Left renal cortex interstitium (tissue), 4 donors: ENCODE measurements at regions not wholly inside any gene's neighbourhood (a gene's known extent, or its start where the extent isn't known, plus 50 kb on each side); places are given as distances from the start of the nearest gene placed in this dataset.
"Not testable (repeated sequence)": the region's sequence is repeated elsewhere in the genome, so short reads cannot be mapped to it uniquely, and the experiment has no call there.

Experiments used
- DNase-seq, 4 donors: peaks; one replicate each; pipeline ENCODE4 v3.0.0-alpha.2; 2013; ENCODE audit warnings: low read depth in 4 of 4, low spot score in 2 of 4, missing footprints in 1 of 4

DNA sequence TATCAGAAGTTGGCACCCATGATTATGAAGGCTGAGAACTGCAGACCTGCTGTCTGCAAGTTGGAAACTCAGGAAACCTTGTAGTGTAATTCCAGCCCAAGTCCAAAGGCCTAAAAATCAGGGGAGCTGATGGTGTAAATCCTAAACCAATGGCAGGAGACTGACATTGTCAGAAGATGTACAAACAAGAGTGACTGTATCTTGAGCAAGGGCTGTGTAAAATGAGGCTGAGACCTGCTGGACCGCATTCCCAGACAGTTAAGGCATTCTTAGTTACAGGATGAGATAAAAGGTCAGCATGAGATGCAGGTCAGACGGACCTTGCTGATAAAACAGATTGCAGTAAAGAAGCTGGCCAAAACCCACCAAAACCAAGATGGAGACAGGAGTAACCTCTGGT is 147.7 kb downstream of the COG6 start:
- no peak for DNase-seq

DNA sequence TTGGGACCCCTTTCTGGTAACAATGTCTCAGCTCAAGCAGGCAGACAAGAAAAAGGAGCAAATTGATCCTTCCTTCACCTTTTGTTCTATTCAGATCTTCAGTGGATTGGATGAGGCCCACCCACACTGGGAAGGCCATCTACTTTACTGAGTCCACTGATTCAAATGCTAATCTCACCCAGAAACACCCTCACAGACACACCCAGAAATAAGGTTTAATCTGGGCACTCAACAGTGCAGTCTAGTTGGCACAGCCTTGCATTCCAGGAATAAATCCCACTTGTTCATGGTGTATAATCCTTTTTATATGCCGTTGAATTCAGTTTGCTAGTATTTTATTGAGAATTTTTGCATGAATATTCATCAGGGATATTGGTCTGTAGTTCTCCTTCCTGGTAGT is 148.4 kb downstream of the COG6 start:
- no peak for DNase-seq

DNA sequence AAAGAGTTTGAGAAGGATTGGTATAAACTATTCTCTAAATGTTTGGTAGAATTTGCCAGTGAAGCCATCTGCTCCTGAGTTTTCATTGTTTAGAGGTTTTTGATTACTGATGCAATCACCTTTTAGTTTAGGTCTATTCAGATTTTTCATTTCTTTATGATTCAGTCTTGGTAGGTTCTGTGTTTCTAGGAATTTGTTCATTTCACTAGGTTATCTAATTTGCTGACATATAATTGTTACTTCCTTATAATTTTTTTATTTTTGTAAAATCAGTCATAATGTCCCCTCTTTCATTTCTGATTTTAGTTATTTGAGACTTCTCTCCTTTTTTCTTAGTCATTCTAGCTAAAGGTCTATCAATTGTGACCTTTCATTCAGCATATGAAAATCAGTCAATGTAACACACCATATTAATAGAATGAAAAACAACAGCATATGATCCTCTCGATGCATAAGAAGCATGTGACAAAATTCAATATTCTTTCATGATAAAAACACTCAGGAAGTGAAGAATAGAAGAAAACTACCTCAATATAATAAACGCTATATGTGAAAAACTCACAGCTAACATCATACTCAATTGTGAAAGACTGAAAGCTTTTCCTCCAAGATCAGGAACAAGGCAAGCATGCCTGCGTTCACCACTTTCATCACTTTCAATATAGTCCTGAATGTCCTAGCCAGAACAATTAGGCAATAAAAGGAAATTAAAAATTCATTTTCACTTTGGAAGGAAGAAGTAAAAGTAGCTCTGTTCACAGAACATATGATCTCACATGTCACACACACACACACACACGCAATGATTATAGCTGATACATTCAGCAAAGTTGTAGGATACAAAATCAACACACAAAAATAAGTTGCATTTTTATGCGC is 149.1 kb downstream of the COG6 start:
- DNase-seq: no peak

DNA sequence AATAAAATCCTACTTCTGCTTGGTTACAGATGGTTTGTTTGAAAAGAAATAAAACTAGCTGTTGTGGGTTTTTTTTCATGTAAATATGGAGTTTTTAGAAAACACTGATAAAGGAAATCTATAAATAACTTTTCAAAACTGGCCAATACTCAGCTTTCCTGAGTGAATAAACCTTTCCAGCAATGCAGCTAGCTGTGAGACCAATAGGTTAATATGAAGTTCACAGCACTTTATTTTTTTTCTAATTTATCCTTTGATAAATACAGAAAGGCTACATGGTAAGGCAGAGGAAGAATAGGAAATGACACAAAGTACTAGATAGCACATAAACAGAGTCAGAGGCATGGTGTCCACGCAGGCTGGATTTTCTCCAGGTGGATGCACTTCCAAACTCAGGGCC is 154.0 kb downstream of the COG6 start:
- no peak for DNase-seq

DNA sequence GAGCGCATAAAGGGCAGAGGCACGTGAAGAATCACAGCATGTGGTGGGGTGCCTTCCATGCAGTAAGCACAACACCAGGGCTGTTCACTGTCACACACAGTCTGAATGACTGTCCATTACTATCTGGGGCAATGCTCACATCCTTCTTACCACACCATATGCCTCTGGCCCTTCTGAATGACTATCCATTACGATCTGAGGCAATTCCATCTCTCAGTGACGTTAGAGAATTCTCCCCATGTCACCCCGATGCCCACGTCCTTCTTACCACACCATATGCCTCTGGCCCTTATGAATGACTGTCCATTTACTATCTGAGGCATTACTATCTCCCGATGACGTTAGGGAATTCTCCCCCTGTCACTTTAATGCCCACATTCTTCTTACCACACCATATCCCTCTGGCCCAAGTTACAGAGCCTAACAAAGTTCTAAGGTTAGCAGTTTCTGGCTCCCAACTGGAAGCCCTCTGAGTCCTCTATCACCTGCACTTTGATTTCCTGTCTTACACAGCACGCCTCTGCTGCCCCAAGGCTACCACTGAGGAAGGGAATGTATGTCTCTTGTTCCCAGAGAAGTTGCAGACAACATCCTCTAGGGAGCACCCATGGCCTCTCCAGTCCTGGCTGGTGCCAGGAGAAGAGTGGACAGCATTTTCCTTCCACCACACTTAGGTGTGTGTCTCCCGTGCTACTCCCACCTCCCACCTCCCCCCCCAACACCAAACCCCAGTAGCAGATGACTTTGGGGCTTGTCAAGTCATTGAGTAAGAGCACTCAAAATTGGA is 154.8 kb downstream of the COG6 start:
- no peak for DNase-seq

DNA sequence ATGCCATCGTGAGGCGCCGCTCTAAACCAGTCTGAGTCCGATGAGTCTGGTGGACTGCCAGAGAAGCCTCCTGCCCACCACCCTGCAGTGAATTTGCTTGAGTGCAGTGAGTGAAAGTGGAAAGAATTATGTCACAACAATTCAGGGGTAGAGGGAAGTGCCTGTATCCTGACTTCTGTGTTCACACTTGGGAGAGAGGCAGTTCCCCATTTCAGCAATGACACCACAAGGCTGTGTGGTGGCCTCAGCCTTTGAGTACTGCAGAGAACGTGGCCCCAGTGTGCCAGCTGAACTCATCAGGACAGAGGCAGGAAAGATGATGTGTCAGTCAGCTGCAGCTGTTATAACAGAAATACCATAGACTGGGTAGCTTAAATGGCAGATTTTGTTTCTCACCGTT is 155.6 kb downstream of the COG6 start:
- no peak for DNase-seq

DNA sequence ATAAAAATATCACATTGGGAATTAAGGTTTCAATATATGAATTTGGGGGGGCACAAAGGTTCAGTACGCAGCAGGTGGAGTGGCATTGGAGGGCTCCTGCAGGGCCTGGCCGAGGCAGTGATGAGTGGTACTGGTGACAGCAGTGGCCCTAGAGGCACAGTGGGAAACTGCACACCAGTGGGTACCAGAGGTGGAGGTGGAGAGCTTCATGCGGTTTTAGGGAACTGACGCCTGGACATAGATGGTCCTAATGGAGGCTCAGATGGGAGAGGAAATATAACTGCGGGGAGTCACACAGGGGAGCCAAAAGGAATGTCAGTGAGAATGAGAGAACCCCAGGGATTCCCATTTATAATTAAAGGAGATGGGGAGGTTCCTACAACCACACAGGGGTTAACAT is 156.2 kb downstream of the COG6 start:
- DNase-seq: no peak

DNA sequence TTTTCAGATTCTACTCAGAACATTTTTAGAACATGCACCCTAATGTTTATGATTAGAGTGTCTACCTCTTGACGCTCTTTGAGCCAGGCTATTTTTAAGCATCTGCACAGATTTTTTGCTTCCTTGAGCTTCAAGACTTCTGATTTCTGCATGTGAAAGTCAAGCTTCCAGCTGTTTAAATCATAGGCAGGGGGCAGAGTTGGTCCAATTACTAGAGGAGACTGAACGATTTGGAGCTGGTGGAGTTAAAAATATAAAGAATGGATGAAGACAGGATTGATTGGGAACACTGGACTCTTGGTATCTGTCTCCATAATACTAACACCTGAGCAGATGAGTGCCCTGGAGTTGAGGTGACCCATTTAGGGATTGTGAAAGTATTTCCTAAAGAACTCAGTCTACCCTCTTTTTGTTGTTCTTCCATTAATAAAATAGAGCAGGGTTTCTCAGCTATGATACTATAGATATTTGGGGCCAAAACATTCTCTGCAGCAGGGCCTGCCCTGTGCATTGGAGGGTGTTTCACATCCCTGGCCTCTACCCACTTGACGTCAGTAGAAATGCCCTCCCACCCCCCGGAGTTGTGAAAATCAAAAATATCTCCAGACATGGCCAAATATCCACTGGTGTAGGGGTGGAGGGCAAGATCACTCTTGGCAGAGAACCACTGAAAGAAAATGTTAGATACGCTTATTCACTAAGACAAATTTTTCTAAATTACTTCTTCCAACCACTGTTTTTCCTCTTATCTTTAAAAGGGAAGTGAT is 160.1 kb downstream of the COG6 start:
- no peak for DNase-seq

DNA sequence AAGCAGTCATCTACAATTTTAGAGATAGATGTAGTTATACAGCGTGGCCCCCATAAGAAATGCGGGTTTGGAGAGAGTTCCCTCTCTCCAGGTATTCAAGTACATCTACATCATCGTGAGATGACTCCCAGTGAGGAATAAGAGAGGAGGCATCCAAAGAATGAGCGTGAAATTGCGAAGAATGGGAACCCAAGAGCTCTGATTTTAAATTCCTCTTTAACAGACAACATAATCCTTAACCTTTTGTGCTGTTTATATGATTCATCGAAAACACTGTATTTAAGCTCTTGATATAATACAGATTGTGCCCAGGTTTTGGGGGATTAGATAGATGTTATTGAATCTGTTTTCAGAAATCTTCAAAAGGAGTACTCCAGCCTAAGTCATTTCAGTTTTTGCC is 161.5 kb downstream of the COG6 start:
- DNase-seq: no peak

DNA sequence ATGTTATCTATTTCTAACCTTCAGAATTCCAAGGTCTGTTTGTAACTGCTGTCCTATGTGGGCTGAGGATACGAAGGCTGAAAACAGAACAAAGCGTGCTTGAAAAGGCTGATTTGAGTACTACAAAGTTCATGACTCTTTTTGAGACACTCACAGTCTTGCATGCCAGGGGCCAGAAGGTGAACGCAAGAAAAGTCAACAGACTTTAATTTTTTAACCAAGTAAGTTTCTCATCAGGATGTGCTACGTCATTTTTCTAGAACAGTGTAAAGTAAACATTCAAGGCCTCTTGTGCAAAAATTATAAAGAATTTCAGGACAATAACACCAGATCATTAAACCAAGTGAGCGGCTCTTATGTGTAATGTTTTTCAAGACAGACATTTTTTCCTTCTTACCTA is 163.5 kb downstream of the COG6 start:
- DNase-seq: no peak

DNA sequence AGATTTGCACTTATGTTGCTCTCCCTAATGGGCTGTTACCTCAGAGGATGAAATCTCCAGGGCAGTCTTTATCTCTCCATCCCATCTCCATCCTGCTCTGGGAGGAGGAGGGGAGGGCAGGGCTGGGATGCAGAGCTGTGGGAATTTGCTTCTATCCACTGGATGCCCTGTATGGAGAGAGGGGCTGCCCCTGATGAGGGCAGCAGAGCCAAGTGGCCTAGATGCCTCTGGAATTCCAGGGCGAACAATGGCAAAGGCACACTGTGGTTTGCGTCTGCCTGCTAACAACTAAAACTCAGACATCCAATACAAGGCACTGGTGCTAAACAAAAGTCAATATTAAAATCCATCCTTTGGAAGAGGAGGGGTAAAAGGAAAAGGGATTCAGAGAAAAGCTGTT is 165.1 kb downstream of the COG6 start:
- DNase-seq: no peak

DNA sequence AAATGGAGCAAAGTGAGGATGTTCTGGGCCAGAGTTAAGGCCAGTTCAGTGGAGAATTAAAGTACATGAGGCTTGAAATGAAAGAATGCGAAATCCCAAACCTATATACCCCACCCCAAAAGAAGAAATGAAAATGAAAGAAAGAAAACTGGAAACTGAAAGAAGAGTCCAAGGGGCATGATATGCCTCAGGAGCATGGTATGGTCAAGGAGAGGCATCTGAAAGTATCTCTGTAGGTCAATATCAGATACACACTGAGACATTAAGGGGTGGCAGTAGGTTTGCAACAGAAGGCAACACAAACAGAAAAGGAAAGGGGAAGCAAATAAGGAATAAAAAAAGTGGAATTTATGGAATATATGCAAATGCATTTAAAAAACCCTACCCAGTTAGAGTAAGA is 166.5 kb downstream of the COG6 start:
- DNase-seq: no peak

DNA sequence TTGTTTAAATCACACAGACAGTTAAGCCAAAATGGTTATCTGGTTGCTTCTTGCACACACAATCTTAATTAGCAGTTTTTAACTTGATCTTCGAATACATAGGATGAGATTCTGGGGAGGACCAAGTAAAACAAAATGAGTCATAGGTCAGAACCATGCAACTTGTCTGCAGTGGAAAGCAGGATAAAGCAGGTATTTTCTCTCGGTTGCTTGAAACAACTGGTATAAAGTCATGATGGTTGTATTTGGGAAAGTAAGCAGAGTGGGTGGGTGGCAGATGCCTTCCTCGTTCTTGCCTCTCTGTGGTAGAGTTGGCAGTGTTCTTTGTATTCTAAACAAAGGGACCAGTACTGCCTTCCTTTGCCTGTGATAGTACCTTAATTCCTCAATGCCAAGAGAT is 167.0 kb downstream of the COG6 start:
- no peak for DNase-seq

DNA sequence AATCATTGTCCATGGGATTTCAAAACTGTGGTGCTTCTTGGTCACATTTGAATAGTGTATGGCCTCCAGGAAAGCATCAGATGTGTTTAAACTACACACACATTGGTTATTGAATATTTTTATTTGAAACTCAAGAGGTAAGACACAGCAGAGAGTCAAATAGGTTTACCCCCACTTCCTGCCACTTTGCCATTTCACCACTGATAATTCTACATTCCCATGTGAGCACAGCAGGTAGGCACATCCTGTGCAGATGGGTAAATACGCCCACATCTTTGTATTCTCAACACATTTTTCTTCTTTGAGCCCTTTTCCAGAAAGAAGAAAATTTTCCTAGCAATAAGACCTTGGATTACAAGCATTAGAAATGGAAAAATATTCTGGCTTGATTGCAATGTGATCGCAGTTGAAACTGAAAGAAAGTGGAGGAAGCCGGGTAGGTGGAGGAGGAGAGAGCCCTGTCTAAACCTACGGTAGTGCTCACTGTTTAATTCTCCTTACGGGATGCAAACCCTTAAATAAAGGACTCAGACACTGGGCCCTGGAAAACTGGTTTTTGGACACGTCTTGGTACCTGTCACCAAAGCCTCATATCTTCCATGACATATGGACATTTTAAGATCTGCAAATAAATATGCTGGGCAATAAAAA is 167.7 kb downstream of the COG6 start:
- DNase-seq: no peak

DNA sequence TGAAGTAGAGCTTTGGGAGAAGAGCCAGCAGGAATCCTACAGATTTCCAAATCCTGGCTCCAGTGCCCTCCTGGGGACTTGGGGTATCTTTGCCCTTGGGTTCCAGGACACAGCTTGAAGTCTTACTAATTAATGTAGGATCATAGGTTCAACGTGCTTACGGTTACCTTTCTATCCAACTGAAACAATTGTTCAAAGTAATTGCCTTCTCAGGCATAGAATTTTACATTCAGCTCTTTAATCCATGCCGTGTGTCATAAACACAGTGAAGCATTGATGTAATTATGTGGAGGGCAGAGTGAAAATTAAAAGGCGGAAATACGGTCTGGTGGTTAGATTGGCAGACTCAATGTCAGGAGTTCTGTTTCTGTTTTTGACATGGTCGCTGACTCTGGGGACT is 170.4 kb downstream of the COG6 start:
- no peak for DNase-seq

DNA sequence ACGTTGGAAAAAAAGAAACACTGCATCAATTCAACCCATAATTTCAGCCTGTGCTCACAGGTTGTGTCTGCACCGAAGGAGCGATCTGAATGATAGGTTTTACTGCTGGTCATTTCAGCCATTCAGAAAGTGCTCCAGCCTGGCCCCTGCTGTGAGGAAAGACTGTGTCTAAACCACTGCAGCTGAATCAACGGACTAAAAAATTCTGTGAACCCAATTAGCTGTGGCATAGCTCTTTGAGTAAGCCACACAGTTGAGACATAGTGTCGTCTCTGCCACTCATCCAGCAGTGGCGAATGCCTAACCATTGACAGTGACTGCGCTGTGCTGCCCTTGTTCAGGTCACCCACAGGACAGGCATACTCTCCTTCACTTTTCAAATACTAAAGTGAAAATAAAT is 179.8 kb downstream of the COG6 start:
- no peak for DNase-seq

DNA sequence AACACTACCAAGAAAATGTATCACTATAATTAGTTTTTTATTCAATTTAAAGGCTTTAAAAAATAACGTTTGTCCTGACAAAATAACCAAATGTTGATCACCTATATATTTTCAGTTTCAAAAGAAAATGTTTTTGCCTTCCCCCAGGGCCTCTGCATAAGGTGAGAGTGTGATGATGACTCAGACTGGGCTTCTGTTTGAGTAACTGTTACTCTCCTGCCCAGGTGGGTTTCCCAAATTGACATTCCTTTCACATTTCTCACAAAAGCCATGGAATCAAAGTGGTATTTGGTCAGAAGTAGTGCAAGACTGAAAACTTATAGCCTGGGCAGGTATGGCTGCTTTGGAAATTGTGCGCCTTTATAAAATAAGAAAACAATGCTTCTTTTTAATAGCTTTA is 180.6 kb downstream of the COG6 start:
- DNase-seq: no peak

DNA sequence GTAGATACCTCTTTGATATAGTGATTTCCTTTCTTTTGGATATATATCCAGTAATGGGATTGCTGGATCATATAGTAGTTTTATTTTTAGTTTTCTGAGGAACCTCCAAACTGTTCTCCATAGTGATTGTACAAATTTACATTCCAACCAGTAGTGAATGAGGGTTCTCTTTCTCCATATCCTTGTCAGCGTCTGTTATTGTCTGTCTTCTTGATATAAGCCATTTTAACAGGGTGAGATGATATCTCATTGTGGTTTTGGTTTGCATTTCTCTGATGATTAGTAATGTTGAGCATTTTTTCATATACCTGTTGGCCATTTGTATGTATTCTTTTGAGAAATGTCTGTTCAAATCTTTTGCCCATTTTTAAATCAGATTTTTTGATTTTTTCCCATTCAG is 182.4 kb downstream of the COG6 start:
- not testable (repeated sequence) for DNase-seq

DNA sequence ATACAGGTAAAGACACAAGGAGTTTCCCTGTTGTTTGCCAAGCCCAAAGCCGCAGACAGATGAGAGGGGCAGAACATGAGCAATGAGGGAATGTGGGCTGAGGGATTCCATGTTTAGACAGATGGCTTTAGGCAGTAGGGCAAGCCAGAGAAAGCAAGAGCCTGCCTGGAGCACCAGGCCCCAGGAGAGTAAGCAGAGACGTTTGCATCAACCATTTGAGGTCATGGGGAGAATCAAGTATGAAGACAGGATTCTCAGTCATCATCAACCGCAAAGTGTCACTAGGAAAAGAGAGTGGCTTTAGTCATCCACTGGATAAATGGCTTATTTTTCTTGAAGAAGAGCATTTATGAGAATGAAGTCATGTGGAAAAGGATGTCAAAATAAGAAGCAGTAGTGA is 184.7 kb downstream of the COG6 start:
- DNase-seq: no peak

DNA sequence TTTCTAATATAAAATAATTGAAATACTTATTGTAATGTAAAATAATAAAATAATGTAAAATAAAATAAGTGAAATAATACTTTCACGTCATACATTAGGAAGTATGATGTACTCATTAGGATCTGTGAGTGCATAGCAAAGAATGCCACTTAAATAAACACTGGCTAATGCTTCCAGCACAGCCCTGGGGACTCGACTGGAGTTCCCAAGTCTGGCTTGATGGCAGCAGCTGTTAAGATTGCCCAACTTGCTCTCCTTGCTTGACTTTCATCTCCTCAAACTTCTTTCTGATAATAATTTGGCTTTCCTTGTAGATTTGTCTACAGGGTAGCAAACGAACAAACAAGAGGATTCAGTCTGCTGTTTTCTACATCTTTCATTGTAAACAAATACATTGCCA is 191.9 kb downstream of the COG6 start:
- no peak for DNase-seq

DNA sequence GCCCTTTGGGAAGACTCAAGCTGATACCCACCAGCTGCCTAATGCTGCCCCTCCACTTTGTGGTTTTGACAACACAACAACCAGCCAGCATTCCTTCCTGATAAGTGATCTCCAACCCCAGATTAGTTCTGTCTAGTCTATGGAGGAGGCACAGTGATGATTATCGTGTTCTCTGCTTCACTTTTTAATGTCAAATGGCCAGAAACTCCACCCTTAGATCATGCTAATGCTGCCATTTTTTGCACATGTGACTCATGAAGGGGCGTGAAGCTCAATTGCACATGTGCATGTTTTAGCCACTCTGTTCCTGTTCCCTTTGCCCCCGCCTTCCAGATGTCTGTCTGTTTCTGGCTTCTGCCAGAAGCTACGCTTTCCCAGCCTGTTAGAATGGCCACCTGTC is 199.8 kb downstream of the COG6 start:
- DNase-seq: no peak
